ENCODE measurements at regions not wholly inside any gene's neighbourhood (a gene's known extent, or its start where the extent isn't known, plus 50 kb on each side); places are given as distances from the start of the nearest gene placed in this dataset.

GRCh38 chr5:43959144-43959543 lies 356.2 kb downstream of the NNT start:
- intact Hi-C loops (cut with micrococcal nuclease; ENCODE audit: unreplicated experiment), result no loop called here
- no peaks in the 10 kb centered on the region for H3K9me2 ChIP-seq (ENCODE audit: insufficient read depth)
- no peak overlapping the region for H3K27ac ChIP-seq
- ChIA-PET CTCF (no interaction called here), POLR2A (ENCODE audit: unreplicated experiment) (no interaction called here)
- H3K79me2 ChIP-seq (ENCODE audit: low read depth), result no peaks in the 10 kb centered on the region
- no peak overlapping the region for H2AFZ ChIP-seq
- H3K4me2 ChIP-seq, result no peak overlapping the region
- no peaks in the 10 kb centered on the region for H3K36me3 ChIP-seq (ENCODE audit: low read depth)
- no peak overlapping the region for H3K4me3 ChIP-seq
- H3K4me1 ChIP-seq (replicated peaks; ENCODE audit: insufficient read depth), result no peaks in the 10 kb centered on the region
- H3F3A ChIP-seq (ENCODE audit: insufficient read depth, low read depth), result no peaks in the 10 kb centered on the region
- DNase-seq, result no peak
- H4K20me1 ChIP-seq (ENCODE audit: insufficient read depth), result no peaks in the 10 kb centered on the region
- no TSS peak for BruUV-seq (replicated peaks)
- TF ChIP-seq CTCF (conservative IDR thresholded peaks at IDR 0.05) (no peak), EZH2 (IDR thresholded peaks at IDR 0.05; ENCODE audit: low read depth) (no peak)
- H3K9me3 ChIP-seq (ENCODE audit: insufficient read depth, low read depth), result no peaks in the 10 kb centered on the region
- no peaks in the 10 kb centered on the region for H3K27me3 ChIP-seq (ENCODE audit: insufficient read depth, low read depth)

GRCh38 chr5:43947935-43948334 lies 345.0 kb downstream of the NNT start:
- Histone ChIP-seq H3K4me3 (no peak overlapping the region), H3K36me3 (ENCODE audit: low read depth) (no peaks in the 10 kb centered on the region), H3K4me2 (no peak overlapping the region), H2AFZ (no peak overlapping the region), H3K27ac (no peak overlapping the region), H3F3A (ENCODE audit: insufficient read depth, low read depth) (no peaks in the 10 kb centered on the region), H3K4me1 (replicated peaks; ENCODE audit: insufficient read depth) (no peaks in the 10 kb centered on the region), H3K9me2 (ENCODE audit: insufficient read depth) (no peaks in the 10 kb centered on the region; the same call in 1 of the 2 replicates), H4K20me1 (ENCODE audit: insufficient read depth) (no peaks in the 10 kb centered on the region), H3K27me3 (ENCODE audit: insufficient read depth, low read depth) (no peaks in the 10 kb centered on the region), H3K9me3 (ENCODE audit: insufficient read depth, low read depth) (no peaks in the 10 kb centered on the region), H3K79me2 (ENCODE audit: low read depth) (no peaks in the 10 kb centered on the region)
- DNase-seq, result no peak
- intact Hi-C loops (cut with micrococcal nuclease; ENCODE audit: unreplicated experiment), result no loop called here
- ChIA-PET POLR2A (ENCODE audit: unreplicated experiment) (no interaction called here), CTCF (no interaction called here)
- no TSS peak for BruUV-seq (replicated peaks)
- TF ChIP-seq EZH2 (IDR thresholded peaks at IDR 0.05; ENCODE audit: low read depth) (no peak), CTCF (conservative IDR thresholded peaks at IDR 0.05) (no peak)

- no peaks in the 10 kb centered on the region for H4K20me1 ChIP-seq (ENCODE audit: insufficient read depth)
- no peaks in the 10 kb centered on the region for H3K4me1 ChIP-seq (replicated peaks; ENCODE audit: insufficient read depth)
- H3K27me3 ChIP-seq (ENCODE audit: insufficient read depth, low read depth), result no peaks in the 10 kb centered on the region
- no peaks in the 10 kb centered on the region for H3K36me3 ChIP-seq (ENCODE audit: low read depth)
- POLR2A ChIA-PET (ENCODE audit: unreplicated experiment), result no interaction called here
- no TSS peak for BruUV-seq (replicated peaks)
- intact Hi-C loops (cut with micrococcal nuclease; ENCODE audit: unreplicated experiment), result no loop called here
- H3F3A ChIP-seq (ENCODE audit: insufficient read depth, low read depth), result no peaks in the 10 kb centered on the region
- DNase-seq, result no peak
- H3K4me2 ChIP-seq, result no peak overlapping the region
- TF ChIP-seq CTCF (conservative IDR thresholded peaks at IDR 0.05), result no peak
- TF ChIP-seq EZH2 (IDR thresholded peaks at IDR 0.05; ENCODE audit: low read depth), result no peak
- no peak overlapping the region for H3K4me3 ChIP-seq
- H3K9me3 ChIP-seq (ENCODE audit: insufficient read depth, low read depth), result no peaks in the 10 kb centered on the region
- no peaks in the 10 kb centered on the region for H3K9me2 ChIP-seq (ENCODE audit: insufficient read depth)
- H3K79me2 ChIP-seq (ENCODE audit: low read depth), result no peaks in the 10 kb centered on the region
- CTCF ChIA-PET, result no interaction called here
- no peak overlapping the region for H2AFZ ChIP-seq
- H3K27ac ChIP-seq, result no peak overlapping the region
These were observed 338.8 kb downstream of the NNT start for GRCh38 chr5:43941806-43942205.

All from PC-9 (cell line).